Heart right ventricle (tissue), 16 donors: ENCODE measurements at regions not wholly inside any gene's neighbourhood (a gene's known extent, or its start where the extent isn't known, plus 50 kb on each side); places are given as distances from the start of the nearest gene placed in this dataset.

Source experiments
- ATAC-seq, 8 donors: fragments of 200-7000 bp; cut with Tn5 transposase; one replicate each; pipeline ENCODE4 v1.9.1; 2020; ENCODE audit warnings: mild to moderate bottlenecking in 8 of 8, moderate library complexity in 8 of 8, moderate number of reproducible peaks in 1 of 8
- DNase-seq, 2 donors: peaks; one replicate each; pipeline ENCODE4 v3.0.0-alpha.2; 2020
- H3K27ac ChIP-seq, 10 donors: fragments of 200-600 bp; sonication (generic) in 2 of 10; one replicate each; pipeline versions ENCODE4 v1.5.0 to v1.8.0; 2020 to 2022; ENCODE audit warnings: mild to moderate bottlenecking in 3 of 10
- H3K27me3 ChIP-seq, 7 donors: fragments of 200-600 bp; one replicate each; pipeline ENCODE4 v1.8.0; 2021 to 2022; ENCODE audit warnings: mild to moderate bottlenecking in 2 of 7
- H3K36me3 ChIP-seq, 9 donors: fragments of 200-600 bp; sonication (generic) in 1 of 9; one replicate each; pipeline versions ENCODE4 v1.5.0 to v1.8.0; 2020 to 2022; ENCODE audit warnings: mild to moderate bottlenecking in 2 of 9
- H3K4me1 ChIP-seq, 9 donors: fragments of 200-600 bp; sonication (generic) in 1 of 9; one replicate each; pipeline versions ENCODE4 v1.5.0 to v1.8.0; 2020 to 2022; ENCODE audit warnings: mild to moderate bottlenecking in 4 of 9
- H3K4me3 ChIP-seq, 10 donors: fragments of 200-600 bp; sonication (generic) in 2 of 10; one replicate each; pipeline versions ENCODE4 v1.5.0 to v1.8.0; 2020 to 2022; ENCODE audit warnings: mild to moderate bottlenecking in 7 of 10, moderate library complexity in 2 of 10
- H3K9me3 ChIP-seq, 11 donors: fragments of 200-600 bp in 10 of 11; sonication (generic) in 2 of 11; one replicate each; pipeline versions ENCODE4 v1.5.0 to v1.8.0; 2013 to 2022; ENCODE audit warnings: mild to moderate bottlenecking in 2 of 11, control low read depth in 1 of 11, moderate library complexity in 1 of 11
- WGBS, 2 donors: extraction: QIAGEN DNeasy Blood & Tissue Kit; methylation state at CpG; one replicate each; pipeline ENCODE4 v1.1.7; 2013; ENCODE audit warnings: inconsistent platforms in 1 of 2; 5-methylcytosine and 5-hydroxymethylcytosine counted together
- intact Hi-C, 10 donors: fragments of 100-400 bp; cut with DNase I; formaldehyde crosslinking; loops; one replicate each; pipeline versions ENCODE4 v1.11.1 to v1.14.2; 2022
- TF ChIP-seq, protein P1 (sequence below), 9 donors: fragments of 200-600 bp; sonication (generic) in 2 of 9; IDR thresholded peaks; one replicate each; pipeline versions ENCODE4 v1.5.0 to v1.8.0; 2021 to 2022; ENCODE audit warnings: antibody characterized with exemption in 9 of 9, mild to moderate bottlenecking in 5 of 9, moderate library complexity in 1 of 9
- donor health status: Arrhythmogenic right ventricular cardiomyopathy.
- donor health status: ischemic (EF 13 %, LVEDD 7.1; RV severe dilation, severe dysfunction).
- donor health status: healthy with polysubstance abuse.
- donor health status: DM: no; HTN: yes; CAD: no.
- donor health status: DM: no; HTN: no; CAD: no.
- donor health status: ischemic (EF 25% LVEDD 6.9; RV normal size, moderate dysfunction).
- donor health status: ischemic (EF 25% LVEDD 5.7; RV mildly dilated, moderate dysfunction).
- donor health status: healthy.
- donor health status: DM: yes; HTN: yes; CAD: no.
- donor health status: Ischemic cardiomyopathy.
- donor health status: ischemic (EF 35%, LVEDD 5.7; RV mildly dilated, moderate dysfunction).
- donor health status: nonischemic (EF 11% LVEDD 7.7; RV severe dilation, severe dysfunction).
- donor health status: DM: yes; HTN: yes; CAD: no.
- donor health status: PGD.
- donor health status: ischemic (EF 29% LVEDD 5.4; RV normal size, mild dysfunction).
- donor health status: nonischemic (EF 23%, LVEDD 6.1; RV moderate dilation, normal function).

DNA sequence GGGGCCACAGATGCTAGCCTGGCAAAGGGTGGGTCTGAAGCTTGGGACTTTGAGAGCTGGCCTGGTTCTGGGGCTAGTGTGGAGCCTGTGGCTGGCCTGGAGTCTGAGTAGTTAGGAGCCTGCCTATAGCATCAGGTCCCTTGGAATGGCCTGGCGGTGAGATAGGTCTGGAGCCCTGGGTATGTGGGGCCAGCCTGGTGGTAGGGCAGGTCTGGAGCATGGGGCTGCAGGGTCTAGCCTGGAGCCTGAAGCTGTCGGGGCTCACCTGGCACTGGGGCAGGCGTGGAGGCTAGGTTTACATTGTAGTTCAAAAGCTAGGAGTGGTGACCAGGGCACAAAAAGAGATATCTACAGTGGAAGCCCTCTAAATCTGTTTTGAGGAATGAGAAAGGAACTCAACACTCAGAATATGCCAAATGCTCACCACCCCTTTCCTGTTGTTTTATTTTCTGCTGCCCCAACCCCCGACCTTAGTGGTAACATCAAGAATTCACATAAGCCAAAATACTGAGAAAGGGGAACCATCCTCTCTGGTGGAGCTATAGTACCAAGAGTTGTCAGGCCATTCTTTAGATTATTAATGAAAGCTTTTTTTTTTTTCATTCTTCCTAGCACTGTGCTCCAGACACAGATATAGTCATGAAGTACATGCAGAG is 100.3 kb downstream of the TANC2 start:
- Histone ChIP-seq H3K4me1 (no peaks in the 10 kb centered on the region), H3K27me3 (no peaks in the 10 kb centered on the region), H3K4me3 (no peak overlapping the region), H3K36me3 (no peaks in the 10 kb centered on the region), H3K9me3 (no peaks in the 10 kb centered on the region), H3K27ac (no peak overlapping the region)
- DNase-seq (no peak), ATAC-seq (no peak)
- TF ChIP-seq, protein P1, sequence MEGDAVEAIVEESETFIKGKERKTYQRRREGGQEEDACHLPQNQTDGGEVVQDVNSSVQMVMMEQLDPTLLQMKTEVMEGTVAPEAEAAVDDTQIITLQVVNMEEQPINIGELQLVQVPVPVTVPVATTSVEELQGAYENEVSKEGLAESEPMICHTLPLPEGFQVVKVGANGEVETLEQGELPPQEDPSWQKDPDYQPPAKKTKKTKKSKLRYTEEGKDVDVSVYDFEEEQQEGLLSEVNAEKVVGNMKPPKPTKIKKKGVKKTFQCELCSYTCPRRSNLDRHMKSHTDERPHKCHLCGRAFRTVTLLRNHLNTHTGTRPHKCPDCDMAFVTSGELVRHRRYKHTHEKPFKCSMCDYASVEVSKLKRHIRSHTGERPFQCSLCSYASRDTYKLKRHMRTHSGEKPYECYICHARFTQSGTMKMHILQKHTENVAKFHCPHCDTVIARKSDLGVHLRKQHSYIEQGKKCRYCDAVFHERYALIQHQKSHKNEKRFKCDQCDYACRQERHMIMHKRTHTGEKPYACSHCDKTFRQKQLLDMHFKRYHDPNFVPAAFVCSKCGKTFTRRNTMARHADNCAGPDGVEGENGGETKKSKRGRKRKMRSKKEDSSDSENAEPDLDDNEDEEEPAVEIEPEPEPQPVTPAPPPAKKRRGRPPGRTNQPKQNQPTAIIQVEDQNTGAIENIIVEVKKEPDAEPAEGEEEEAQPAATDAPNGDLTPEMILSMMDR (IDR thresholded peaks at IDR 0.05), result no peak
- intact Hi-C loops, result no loop called here
- 93 to 96% methylated on average over 4 of the region's 4 CpGs for WGBS, 2 donors

DNA sequence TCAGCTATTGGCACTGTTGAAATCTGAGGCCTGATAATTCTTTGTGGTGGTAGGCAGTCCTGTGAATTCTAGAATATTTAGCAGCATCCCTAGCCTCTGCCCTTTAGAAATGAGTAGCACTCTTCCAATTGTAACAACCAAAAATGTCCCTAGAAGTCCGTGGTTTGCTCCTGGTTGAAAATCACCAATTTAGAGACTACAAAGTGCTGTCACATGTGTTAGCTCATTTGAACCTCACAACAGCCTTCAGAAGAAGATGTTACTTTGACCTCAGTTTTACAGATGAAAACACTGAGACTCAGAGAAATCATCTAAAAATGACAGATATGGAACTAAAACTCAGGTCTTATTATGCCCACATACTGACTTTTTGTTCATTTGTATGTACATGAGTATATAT is 103.2 kb downstream of the TANC2 start:
- H3K27ac ChIP-seq, result no peak overlapping the region
- intact Hi-C loops, result no loop called here
- DNase-seq (no peak), ATAC-seq (no peak)
- 84 to 91% methylated on average over 1 of the region's 1 CpG for WGBS, 2 donors
- H3K4me3 ChIP-seq, result no peak overlapping the region
- H3K4me1 ChIP-seq, result no peaks in the 10 kb centered on the region
- H3K9me3 ChIP-seq, result no peaks in the 10 kb centered on the region
- TF ChIP-seq, protein P1 (IDR thresholded peaks at IDR 0.05), result no peak
- no peaks in the 10 kb centered on the region for H3K36me3 ChIP-seq
- H3K27me3 ChIP-seq, result no peaks in the 10 kb centered on the region

DNA sequence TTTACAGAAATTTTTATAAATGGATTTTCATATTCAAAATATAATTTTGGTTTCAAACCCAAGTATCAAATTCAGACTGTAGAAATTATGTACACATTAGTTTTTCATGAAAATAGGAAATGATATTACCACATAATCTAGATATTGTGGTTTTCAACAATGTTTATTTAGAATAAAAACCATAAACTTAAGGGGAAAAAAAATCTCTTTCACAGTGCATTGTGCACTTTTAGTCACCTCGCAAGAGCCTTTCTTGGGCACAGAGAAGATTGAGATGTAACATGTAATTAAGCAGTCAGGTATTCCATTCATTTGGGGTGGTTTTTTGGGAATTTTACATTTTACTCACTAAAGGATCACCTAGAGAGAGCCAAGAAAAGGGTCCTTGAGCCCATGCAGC is 104.0 kb downstream of the TANC2 start:
- 95 to 100% methylated on average over 1 of the region's 1 CpG for WGBS, 2 donors
- Histone ChIP-seq H3K4me1 (no peaks in the 10 kb centered on the region), H3K27ac (no peak overlapping the region), H3K27me3 (no peaks in the 10 kb centered on the region), H3K9me3 (no peaks in the 10 kb centered on the region), H3K4me3 (no peak overlapping the region), H3K36me3 (no peaks in the 10 kb centered on the region)
- intact Hi-C loops, result no loop called here
- TF ChIP-seq, protein P1 (IDR thresholded peaks at IDR 0.05), result no peak
- DNase-seq, result no peak
- no peak for ATAC-seq

DNA sequence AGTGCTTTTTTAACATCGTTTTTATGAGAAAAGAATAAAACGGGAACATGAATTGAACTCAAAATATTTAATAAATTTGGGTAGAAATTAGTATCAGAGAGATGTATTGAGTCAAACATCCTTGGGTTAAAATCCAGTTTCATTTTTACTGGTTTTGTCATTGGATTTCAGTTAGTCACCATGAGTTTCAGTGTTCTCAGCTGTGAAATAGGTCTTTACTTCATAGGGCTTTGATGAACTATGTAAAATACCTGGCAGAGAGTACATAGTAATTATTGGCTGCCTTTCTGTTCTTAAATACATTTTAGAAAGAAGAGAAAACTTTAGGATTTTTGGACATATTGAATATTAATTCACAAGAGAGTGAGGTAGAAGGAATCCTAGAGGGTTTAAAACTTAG is 105.8 kb downstream of the TANC2 start:
- Histone ChIP-seq H3K27ac (no peak overlapping the region), H3K27me3 (no peaks in the 10 kb centered on the region), H3K4me3 (no peak overlapping the region), H3K4me1 (no peaks in the 10 kb centered on the region), H3K9me3 (no peaks in the 10 kb centered on the region), H3K36me3 (no peaks in the 10 kb centered on the region)
- 92 to 95% methylated on average over 2 of the region's 2 CpGs for WGBS, 2 donors
- ATAC-seq (no peak), DNase-seq (no peak)
- TF ChIP-seq, protein P1 (IDR thresholded peaks at IDR 0.05), result no peak
- intact Hi-C loops, result no loop called here
